ENCODE measurements at regions not wholly inside any gene's neighbourhood (a gene's known extent, or its start where the extent isn't known, plus 50 kb on each side); places are given as distances from the start of the nearest gene placed in this dataset.
"Not testable (repeated sequence)": the region's sequence is repeated elsewhere in the genome, so short reads cannot be mapped to it uniquely, and the experiment has no call there.

DNA sequence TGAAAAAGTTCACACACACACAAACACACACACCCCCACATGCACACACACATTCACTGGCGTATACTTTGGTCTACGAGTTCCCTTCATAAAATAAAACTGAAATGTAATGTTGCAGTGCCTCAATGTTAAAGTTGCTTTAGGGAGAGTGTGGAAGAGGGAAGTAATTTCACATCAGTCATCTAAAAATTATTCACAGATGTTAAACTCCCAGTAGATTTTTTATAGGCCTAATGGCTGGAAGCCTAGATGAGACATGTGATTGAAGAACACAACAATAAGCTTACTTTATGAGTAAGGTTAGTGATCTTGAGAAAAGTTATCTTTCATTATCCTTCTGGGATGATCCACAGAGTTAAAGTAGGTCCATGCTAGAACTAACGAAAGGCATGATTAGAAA lies 506.7 kb upstream of the CNTNAP5 start:
- ChIA-PET CTCF (no interaction called here), POLR2A (no interaction called here)
- Histone ChIP-seq H3K27me3 (ENCODE audit: control insufficient read depth, insufficient read depth, low read length) (no peaks in the 10 kb centered on the region), H3K36me3 (ENCODE audit: control insufficient read depth, insufficient read depth, low read length) (no peaks in the 10 kb centered on the region), H3K4me3 (ENCODE audit: low read depth, low read length) (no peak overlapping the region)
- TF ChIP-seq CTCF (IDR thresholded peaks at IDR 0.05; ENCODE audit: insufficient read depth, low read depth, low read length): no peak
- no peak for DNase-seq (ENCODE audit: low read depth)

DNA sequence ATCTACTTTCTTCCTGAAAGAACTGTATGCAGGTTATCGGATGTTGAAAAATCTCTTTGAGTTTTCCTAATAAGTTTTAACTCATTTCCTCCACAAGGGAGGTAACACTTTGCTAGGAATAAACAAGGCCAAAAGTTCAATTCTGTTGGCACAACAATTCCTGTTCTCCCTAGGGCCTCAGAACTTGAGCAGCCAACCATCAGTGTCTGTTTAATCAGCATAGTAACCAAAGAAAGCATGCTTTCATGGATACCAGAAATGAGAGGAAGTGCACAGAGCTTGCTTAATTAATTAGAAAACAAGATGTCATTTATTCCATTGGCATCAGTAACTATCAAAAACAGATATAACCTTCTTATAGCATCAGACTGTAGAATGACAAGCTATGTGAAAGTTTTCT lies 503.2 kb upstream of the CNTNAP5 start:
- ChIA-PET POLR2A (no interaction called here), CTCF (no interaction called here)
- H3K27me3 ChIP-seq (ENCODE audit: control insufficient read depth, insufficient read depth, low read length): no peaks in the 10 kb centered on the region
- DNase-seq (ENCODE audit: low read depth): no peak
- no peak for TF ChIP-seq CTCF (IDR thresholded peaks at IDR 0.05; ENCODE audit: insufficient read depth, low read depth, low read length)
- H3K36me3 ChIP-seq (ENCODE audit: control insufficient read depth, insufficient read depth, low read length): no peaks in the 10 kb centered on the region
- no peak overlapping the region for H3K4me3 ChIP-seq (ENCODE audit: low read depth, low read length)

DNA sequence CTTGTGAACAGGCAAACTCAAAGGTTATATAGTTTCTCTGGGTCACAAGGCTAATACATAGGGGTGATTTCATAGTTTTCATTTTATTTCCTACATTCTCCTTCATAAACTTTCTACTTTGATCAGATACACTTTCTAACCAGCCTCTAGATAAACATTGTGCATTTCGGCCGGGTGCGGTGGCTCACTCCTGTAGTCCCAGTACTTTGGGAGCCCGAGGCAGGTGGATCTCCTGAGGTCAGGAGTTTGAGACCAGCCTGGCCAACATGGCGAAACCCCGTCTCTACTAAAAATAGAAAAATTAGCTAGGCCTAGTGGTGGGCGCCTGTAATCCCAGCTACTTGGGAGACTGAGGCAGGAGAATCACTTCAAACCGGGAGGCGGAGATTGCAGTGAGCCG lies 502.6 kb upstream of the CNTNAP5 start:
- H3K36me3 ChIP-seq (ENCODE audit: control insufficient read depth, insufficient read depth, low read length); CTCF ChIA-PET; H3K27me3 ChIP-seq (ENCODE audit: control insufficient read depth, insufficient read depth, low read length); H3K4me3 ChIP-seq (ENCODE audit: low read depth, low read length); POLR2A ChIA-PET; DNase-seq (ENCODE audit: low read depth): not testable (repeated sequence)

GRCh38 chr2:123528996-123529707 lies 495.9 kb upstream of the CNTNAP5 start:
- ChIA-PET CTCF (no interaction called here), POLR2A (no interaction called here)
- no peaks in the 10 kb centered on the region for H3K27me3 ChIP-seq (ENCODE audit: control insufficient read depth, insufficient read depth, low read length)
- DNase-seq (ENCODE audit: low read depth): no peak
- H3K4me3 ChIP-seq (ENCODE audit: low read depth, low read length): no peak overlapping the region
- H3K36me3 ChIP-seq (ENCODE audit: control insufficient read depth, insufficient read depth, low read length): no peaks in the 10 kb centered on the region
- TF ChIP-seq CTCF (IDR thresholded peaks at IDR 0.05; ENCODE audit: insufficient read depth, low read depth, low read length): no peak

GRCh38 chr2:123530004-123530403 lies 495.1 kb upstream of the CNTNAP5 start:
- no peaks in the 10 kb centered on the region for H3K27me3 ChIP-seq (ENCODE audit: control insufficient read depth, insufficient read depth, low read length)
- H3K36me3 ChIP-seq (ENCODE audit: control insufficient read depth, insufficient read depth, low read length): no peaks in the 10 kb centered on the region
- H3K4me3 ChIP-seq (ENCODE audit: low read depth, low read length): no peak overlapping the region
- POLR2A ChIA-PET: no interaction called here
- no peak for DNase-seq (ENCODE audit: low read depth)
- CTCF ChIA-PET: no interaction called here
- TF ChIP-seq CTCF (IDR thresholded peaks at IDR 0.05; ENCODE audit: insufficient read depth, low read depth, low read length): no peak

GRCh38 chr2:123532126-123532525 lies 493.0 kb upstream of the CNTNAP5 start:
- CTCF ChIA-PET: no interaction called here
- Histone ChIP-seq H3K4me3 (ENCODE audit: low read depth, low read length) (no peak overlapping the region), H3K36me3 (ENCODE audit: control insufficient read depth, insufficient read depth, low read length) (no peaks in the 10 kb centered on the region), H3K27me3 (ENCODE audit: control insufficient read depth, insufficient read depth, low read length) (no peaks in the 10 kb centered on the region)
- TF ChIP-seq CTCF (IDR thresholded peaks at IDR 0.05; ENCODE audit: insufficient read depth, low read depth, low read length): no peak
- POLR2A ChIA-PET: no interaction called here
- DNase-seq (ENCODE audit: low read depth): no peak

All from BJ (cell line).